ENCODE measurements at regions not wholly inside any gene's neighbourhood (a gene's known extent, or its start where the extent isn't known, plus 50 kb on each side); places are given as distances from the start of the nearest gene placed in this dataset.
"Not testable (repeated sequence)": the region's sequence is repeated elsewhere in the genome, so short reads cannot be mapped to it uniquely, and the experiment has no call there.

- CTCF ChIA-PET: no interaction called here
- H3K27ac ChIP-seq (ENCODE audit: extremely low read depth, low read depth, low read length): no peak overlapping the region
Observed at GRCh38 chr5:44085083-44085482, 304.1 kb downstream of the FGF10 start.

GRCh38 chr5:44074547-44074946 lies 314.7 kb downstream of the FGF10 start:
- H3K27ac ChIP-seq (ENCODE audit: extremely low read depth, low read depth, low read length); H3K9me3 ChIP-seq (ENCODE audit: control insufficient read depth, insufficient read depth, low read depth, low read length); H3K4me3 ChIP-seq (ENCODE audit: low read depth, low read length); POLR2A ChIA-PET; H3K36me3 ChIP-seq (ENCODE audit: control insufficient read depth in 2 of 2, insufficient read depth in 1 of 2, low read length in 2 of 2); CTCF ChIA-PET; H3K4me1 ChIP-seq (ENCODE audit: control insufficient read depth, insufficient read depth, low read length): not testable (repeated sequence)

More at GRCh38 chr5:44085083-44085482, 304.1 kb downstream of the FGF10 start:
- Histone ChIP-seq H3K36me3 (ENCODE audit: control insufficient read depth in 2 of 2, insufficient read depth in 1 of 2, low read length in 2 of 2) (no peaks in the 10 kb centered on the region), H3K4me3 (ENCODE audit: low read depth, low read length) (no peak overlapping the region), H3K9me3 (ENCODE audit: control insufficient read depth, insufficient read depth, low read depth, low read length) (no peaks in the 10 kb centered on the region), H3K4me1 (ENCODE audit: control insufficient read depth, insufficient read depth, low read length) (no peaks in the 10 kb centered on the region)
- POLR2A ChIA-PET: no interaction called here
- TF ChIP-seq AEBP2 (tag by site-specific recombination; IDR thresholded peaks at IDR 0.05; ENCODE audit: borderline replicate concordance): no peak
- TF ChIP-seq ZSCAN23 (tag by site-specific recombination; IDR thresholded peaks at IDR 0.05): no peak

- Histone ChIP-seq H3K4me3 (ENCODE audit: low read depth, low read length) (no peak overlapping the region), H3K9me3 (ENCODE audit: control insufficient read depth, insufficient read depth, low read depth, low read length) (no peaks in the 10 kb centered on the region), H3K4me1 (ENCODE audit: control insufficient read depth, insufficient read depth, low read length) (no peaks in the 10 kb centered on the region), H3K36me3 (ENCODE audit: control insufficient read depth in 2 of 2, insufficient read depth in 1 of 2, low read length in 2 of 2) (no peaks in the 10 kb centered on the region), H3K27ac (ENCODE audit: extremely low read depth, low read depth, low read length) (no peak overlapping the region)
- POLR2A ChIA-PET: no interaction called here
- TF ChIP-seq REST (tag by site-specific recombination; IDR thresholded peaks at IDR 0.05) (no peak), ZBTB8A (tag by site-specific recombination; IDR thresholded peaks at IDR 0.05) (no peak), ZNF555 (tag by site-specific recombination; conservative IDR thresholded peaks at IDR 0.05) (no peak), ZNF514 (tag by site-specific recombination; IDR thresholded peaks at IDR 0.05) (no peak), SP2 (tag by site-specific recombination; IDR thresholded peaks at IDR 0.05) (no peak), ZNF302 (tag by site-specific recombination; IDR thresholded peaks at IDR 0.05; ENCODE audit: low read depth) (no peak), ZSCAN30 (tag by site-specific recombination; IDR thresholded peaks at IDR 0.05) (no peak), SCRT1 (tag by site-specific recombination; IDR thresholded peaks at IDR 0.05; ENCODE audit: borderline replicate concordance) (no peak), ZNF776 (tag by site-specific recombination; IDR thresholded peaks at IDR 0.05; ENCODE audit: borderline replicate concordance) (no peak), PRDM10 (tag by site-specific recombination; IDR thresholded peaks at IDR 0.05) (no peak), ZNF26 (tag by site-specific recombination; IDR thresholded peaks at IDR 0.05) (no peak), ZNF48 (tag by site-specific recombination; IDR thresholded peaks at IDR 0.05) (no peak), ZNF664 (tag by site-specific recombination; IDR thresholded peaks at IDR 0.05) (no peak), ZNF585B (tag by site-specific recombination; IDR thresholded peaks at IDR 0.05) (no peak), ZBTB26 (tag by site-specific recombination; optimal IDR thresholded peaks at IDR 0.05) (no peak), ZNF791 (tag by site-specific recombination; IDR thresholded peaks at IDR 0.05) (no peak), ZNF354C (tag by site-specific recombination; IDR thresholded peaks at IDR 0.05; ENCODE audit: borderline replicate concordance, low read depth) (no peak)
- CTCF ChIA-PET: interaction anchor here (1.2 kb wide), 1 partner anchor 14 kb away, joined by 4 read pairs; no protein-coding TSS in a partner anchor
Observed at GRCh38 chr5:44051591-44051990, 337.6 kb downstream of the FGF10 start.

Measured in HEK293 (cell line).